T-helper 1 cell treated with Interleukin-12 subunit alpha and Interleukin-12 subunit beta and Interleukin-4 antibody, amounts not matched to agents 30 μg/mL and 1 μg/mL, for 36 hours (primary cell): ENCODE measurements at regions not wholly inside any gene's neighbourhood (a gene's known extent, or its start where the extent isn't known, plus 50 kb on each side); places are given as distances from the start of the nearest gene placed in this dataset.
"Not testable (repeated sequence)": the region's sequence is repeated elsewhere in the genome, so short reads cannot be mapped to it uniquely, and the experiment has no call there.

ENCODE experiments used
- H3K27ac Mint-ChIP-seq: one replicate; pipeline ENCODE4 v1.8.0; 2021; ENCODE audit warnings: mild to moderate bottlenecking, mixed read lengths
- H3K27me3 Mint-ChIP-seq: one replicate; pipeline ENCODE4 v1.8.0; 2021; ENCODE audit warnings: low read depth, mixed read lengths
- H3K36me3 Mint-ChIP-seq: one replicate; pipeline ENCODE4 v1.8.0; 2021; ENCODE audit warnings: low read depth, mixed read lengths
- H3K4me1 Mint-ChIP-seq: one replicate; pipeline ENCODE4 v1.8.0; 2021; ENCODE audit warnings: low read depth, mixed read lengths
- H3K4me3 Mint-ChIP-seq: one replicate; pipeline ENCODE4 v1.8.0; 2021; ENCODE audit warnings: mild to moderate bottlenecking, moderate library complexity, mixed read lengths
- H3K9me3 Mint-ChIP-seq: one replicate; pipeline ENCODE4 v1.8.0; 2021; ENCODE audit warnings: mixed read lengths

DNA sequence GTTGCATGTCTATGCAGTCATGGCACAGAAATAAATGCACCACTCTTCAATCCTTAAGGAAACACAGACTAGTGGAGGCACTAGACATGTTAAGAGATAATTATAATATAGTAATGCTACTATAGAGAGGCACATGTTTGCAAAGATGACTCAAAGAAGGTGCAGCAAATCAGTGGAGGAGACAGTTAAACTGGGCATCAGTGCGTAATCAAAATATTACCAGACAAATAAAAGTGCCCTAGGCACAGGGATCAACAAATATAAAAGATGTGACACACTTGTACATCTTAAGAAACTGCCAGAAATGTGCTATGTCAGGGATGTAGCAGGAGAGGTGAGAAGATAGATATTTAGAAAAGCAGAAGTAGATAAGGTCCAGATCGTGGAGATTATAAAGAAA lies 642.1 kb downstream of the SLCO4C1 start:
- Mint-ChIP-seq H3K4me1 (no peaks in the 10 kb centered on the region), H3K36me3 (no peaks in the 10 kb centered on the region), H3K27me3 (no peaks in the 10 kb centered on the region), H3K27ac (no peak overlapping the region), H3K9me3 (no peaks in the 10 kb centered on the region), H3K4me3 (no peak overlapping the region)

DNA sequence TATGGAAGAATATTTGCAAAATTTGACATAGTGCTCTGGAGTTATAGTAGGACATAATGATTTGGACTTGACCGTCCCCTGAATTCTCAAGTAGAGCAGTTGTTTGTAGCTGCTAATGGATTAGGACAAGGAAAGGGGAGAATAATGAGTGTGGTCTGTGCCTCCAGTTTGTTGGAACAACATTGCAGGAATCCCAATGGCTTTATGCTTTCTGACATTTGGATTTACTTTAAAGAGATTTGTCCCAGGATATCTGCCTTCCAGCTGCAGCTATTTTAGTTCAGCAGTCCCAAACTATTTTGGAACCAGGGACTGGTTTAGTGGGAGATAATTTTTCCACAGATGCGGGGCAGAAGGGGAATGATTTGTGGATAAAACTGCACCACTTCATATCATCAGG lies 648.2 kb downstream of the SLCO4C1 start:
- Mint-ChIP-seq H3K36me3 (no peaks in the 10 kb centered on the region), H3K4me3 (no peak overlapping the region), H3K4me1 (no peaks in the 10 kb centered on the region), H3K27me3 (no peaks in the 10 kb centered on the region), H3K9me3 (no peaks in the 10 kb centered on the region), H3K27ac (no peak overlapping the region)

DNA sequence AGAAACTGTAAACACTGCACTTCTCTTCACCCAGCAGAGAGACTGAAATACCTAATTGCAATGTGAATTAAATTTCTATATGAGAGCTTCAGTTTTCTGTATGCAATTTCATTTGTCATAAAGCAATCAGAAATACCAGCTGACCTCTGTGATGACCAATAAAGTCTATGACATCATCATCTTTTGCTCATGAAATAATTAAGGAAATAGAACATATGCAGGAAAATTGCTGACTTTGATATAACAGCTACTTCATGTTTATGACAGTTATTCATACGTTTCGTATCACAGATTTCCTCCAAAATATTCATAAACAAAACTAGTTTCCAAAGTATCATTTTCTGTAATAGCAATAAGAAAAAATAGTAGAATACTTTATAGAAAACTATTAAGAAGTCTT lies 652.3 kb downstream of the SLCO4C1 start:
- Mint-ChIP-seq H3K9me3 (no peaks in the 10 kb centered on the region), H3K27me3 (no peaks in the 10 kb centered on the region), H3K4me3 (no peak overlapping the region), H3K4me1 (no peaks in the 10 kb centered on the region), H3K27ac (no peak overlapping the region), H3K36me3 (no peaks in the 10 kb centered on the region)

DNA sequence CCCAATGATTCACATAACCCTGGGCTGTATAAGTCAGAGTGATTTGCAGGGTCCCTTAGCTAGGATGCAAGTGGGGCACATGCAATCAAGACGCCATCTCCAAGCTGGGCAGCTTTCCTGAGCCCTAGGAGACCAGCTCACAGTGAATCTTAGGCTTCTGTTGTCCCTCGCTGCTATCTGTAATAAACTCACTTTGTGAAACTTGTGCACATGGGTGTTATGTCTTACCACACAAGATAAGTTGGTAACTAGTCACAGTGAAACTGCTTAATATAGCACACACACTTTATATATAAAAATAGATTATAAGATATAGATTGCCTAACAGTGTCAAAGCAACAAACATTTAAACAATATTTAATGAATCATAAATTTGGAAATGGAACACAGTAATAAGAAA lies 658.5 kb downstream of the SLCO4C1 start:
- no peak overlapping the region for H3K4me3 Mint-ChIP-seq
- H3K27ac Mint-ChIP-seq, result no peak overlapping the region
- no peaks in the 10 kb centered on the region for H3K27me3 Mint-ChIP-seq
- H3K36me3 Mint-ChIP-seq, result no peaks in the 10 kb centered on the region
- no peaks in the 10 kb centered on the region for H3K9me3 Mint-ChIP-seq
- H3K4me1 Mint-ChIP-seq, result no peaks in the 10 kb centered on the region

DNA sequence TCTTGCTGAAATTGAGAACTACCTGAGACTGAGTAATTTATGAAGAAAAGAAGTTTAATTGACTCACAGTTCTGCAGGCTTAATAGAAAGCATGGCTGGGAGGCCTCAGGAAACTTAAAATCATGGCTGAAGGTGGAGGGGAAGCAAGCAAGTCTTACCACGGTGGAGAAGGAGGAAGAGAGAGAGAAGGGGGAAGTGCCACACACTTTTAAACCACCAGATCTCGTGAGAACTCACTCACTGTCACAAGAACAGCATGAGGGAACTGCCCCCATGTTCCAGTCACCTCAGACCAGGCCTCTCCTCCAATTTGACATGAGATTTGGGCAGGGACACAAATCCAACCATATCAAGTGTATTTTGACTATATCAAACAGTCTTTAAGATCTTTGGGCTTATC lies 668.3 kb downstream of the SLCO4C1 start:
- H3K4me3 Mint-ChIP-seq, H3K36me3 Mint-ChIP-seq, H3K9me3 Mint-ChIP-seq, H3K4me1 Mint-ChIP-seq, H3K27me3 Mint-ChIP-seq, H3K27ac Mint-ChIP-seq: not testable (repeated sequence)

DNA sequence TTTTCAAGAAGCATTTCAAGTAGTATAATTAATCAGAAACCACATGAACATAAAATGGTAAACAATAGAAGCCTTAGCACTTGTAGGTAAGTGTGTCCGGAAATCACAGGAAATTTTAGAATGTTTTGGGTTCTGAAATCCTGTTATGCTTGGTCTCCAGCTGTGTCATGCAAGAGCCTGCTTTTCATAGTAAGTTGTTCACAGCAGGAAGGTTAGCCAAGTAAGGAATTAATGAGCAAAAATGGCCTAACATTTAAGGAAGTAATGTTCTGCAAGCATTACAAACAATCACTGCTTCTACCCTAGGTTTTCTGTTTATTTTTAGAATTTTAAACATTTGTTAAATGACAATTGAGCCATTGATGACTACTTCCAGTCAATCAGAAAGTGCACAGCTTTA lies 669.5 kb downstream of the SLCO4C1 start:
- Mint-ChIP-seq H3K36me3 (no peaks in the 10 kb centered on the region), H3K27me3 (no peaks in the 10 kb centered on the region), H3K4me3 (no peak overlapping the region), H3K27ac (no peak overlapping the region), H3K4me1 (no peaks in the 10 kb centered on the region), H3K9me3 (no peaks in the 10 kb centered on the region)

DNA sequence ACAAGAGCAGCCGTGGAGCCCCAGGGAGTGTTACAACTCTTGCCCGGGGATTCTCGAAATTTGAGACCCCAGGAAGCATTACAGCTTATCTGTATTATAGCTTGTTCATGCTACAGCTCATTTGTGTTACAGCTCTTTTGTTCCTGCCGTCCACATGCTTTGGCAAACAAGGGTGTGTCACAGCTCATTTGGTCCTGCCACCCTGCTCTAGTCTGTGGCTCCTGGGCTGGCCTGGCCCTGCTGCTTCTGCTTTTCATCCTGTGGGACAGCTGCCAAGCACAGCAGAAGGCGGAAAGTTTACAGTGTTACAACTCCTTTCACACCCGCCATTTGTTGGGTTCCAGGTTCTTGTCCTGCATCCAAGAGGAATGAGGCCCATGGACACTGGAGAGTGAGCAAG lies 685.0 kb downstream of the SLCO4C1 start:
- no peak overlapping the region for H3K27ac Mint-ChIP-seq
- H3K4me1 Mint-ChIP-seq, result no peaks in the 10 kb centered on the region
- no peaks in the 10 kb centered on the region for H3K27me3 Mint-ChIP-seq
- no peaks in the 10 kb centered on the region for H3K36me3 Mint-ChIP-seq
- H3K4me3 Mint-ChIP-seq, result no peak overlapping the region
- no peaks in the 10 kb centered on the region for H3K9me3 Mint-ChIP-seq

DNA sequence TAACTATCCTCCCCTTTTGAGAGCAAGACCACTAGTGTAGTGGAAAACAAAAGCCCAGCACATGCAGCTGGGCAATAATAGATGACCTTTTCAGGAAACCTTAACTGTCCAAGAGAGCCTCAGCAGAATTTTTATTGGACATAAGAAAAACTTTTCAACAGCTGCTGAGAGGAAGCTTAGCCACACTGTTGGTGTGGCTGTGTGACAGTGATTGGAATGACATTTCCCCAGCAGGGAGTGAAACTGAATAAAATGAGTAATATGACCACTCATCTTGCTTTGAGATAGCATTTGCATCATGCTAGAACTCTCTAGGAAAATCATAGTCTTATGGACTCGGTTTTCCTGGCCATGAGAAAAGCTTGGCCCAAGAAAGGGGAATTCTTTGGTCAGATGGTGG lies 687.8 kb downstream of the SLCO4C1 start:
- H3K9me3 Mint-ChIP-seq, result no peaks in the 10 kb centered on the region
- H3K4me1 Mint-ChIP-seq, result no peaks in the 10 kb centered on the region
- H3K27me3 Mint-ChIP-seq, result no peaks in the 10 kb centered on the region
- no peak overlapping the region for H3K27ac Mint-ChIP-seq
- H3K36me3 Mint-ChIP-seq, result no peaks in the 10 kb centered on the region
- H3K4me3 Mint-ChIP-seq, result no peak overlapping the region

DNA sequence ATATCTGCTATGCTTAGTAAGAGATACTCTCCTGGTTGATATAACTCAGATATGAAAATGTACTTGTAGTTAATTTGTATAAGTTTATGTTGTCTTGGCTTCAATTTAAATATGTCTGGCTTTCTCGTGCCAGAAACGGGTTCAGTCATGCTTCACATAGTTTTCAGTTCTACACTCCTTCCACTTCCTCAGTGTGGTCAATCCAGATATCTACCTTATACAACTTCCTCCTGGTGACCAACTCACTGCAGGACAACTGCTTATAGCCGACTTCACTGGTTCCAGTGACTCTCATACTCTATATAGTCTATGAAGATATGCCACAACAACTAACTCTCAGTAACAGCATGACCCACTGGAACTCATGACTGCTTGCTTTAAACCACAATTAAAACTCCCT lies 690.4 kb downstream of the SLCO4C1 start:
- H3K27me3 Mint-ChIP-seq, result no peaks in the 10 kb centered on the region
- H3K4me3 Mint-ChIP-seq, result no peak overlapping the region
- H3K36me3 Mint-ChIP-seq, result no peaks in the 10 kb centered on the region
- H3K27ac Mint-ChIP-seq, result no peak overlapping the region
- no peaks in the 10 kb centered on the region for H3K4me1 Mint-ChIP-seq
- H3K9me3 Mint-ChIP-seq, result no peaks in the 10 kb centered on the region

DNA sequence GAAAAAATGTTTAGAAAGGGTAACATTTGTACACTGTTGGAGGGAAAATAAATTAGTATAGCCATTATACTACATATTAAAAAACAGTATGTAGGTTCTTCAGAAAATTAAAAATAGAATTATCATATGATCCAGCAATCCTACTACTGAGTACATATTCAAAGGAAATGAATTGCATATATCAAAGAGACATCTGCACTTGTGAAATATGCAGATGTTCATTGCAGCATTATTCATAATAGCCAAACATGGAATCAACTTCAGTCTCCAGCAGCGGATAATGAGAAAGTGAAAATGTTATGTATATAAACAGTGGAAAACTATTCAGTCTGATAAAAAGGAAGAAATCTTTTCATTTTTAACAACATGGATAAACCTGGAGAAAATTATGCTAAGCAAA lies 695.5 kb downstream of the SLCO4C1 start:
- no peaks in the 10 kb centered on the region for H3K27me3 Mint-ChIP-seq
- no peak overlapping the region for H3K4me3 Mint-ChIP-seq
- H3K9me3 Mint-ChIP-seq, result no peaks in the 10 kb centered on the region
- H3K27ac Mint-ChIP-seq, result no peak overlapping the region
- H3K36me3 Mint-ChIP-seq, result no peaks in the 10 kb centered on the region
- no peaks in the 10 kb centered on the region for H3K4me1 Mint-ChIP-seq

DNA sequence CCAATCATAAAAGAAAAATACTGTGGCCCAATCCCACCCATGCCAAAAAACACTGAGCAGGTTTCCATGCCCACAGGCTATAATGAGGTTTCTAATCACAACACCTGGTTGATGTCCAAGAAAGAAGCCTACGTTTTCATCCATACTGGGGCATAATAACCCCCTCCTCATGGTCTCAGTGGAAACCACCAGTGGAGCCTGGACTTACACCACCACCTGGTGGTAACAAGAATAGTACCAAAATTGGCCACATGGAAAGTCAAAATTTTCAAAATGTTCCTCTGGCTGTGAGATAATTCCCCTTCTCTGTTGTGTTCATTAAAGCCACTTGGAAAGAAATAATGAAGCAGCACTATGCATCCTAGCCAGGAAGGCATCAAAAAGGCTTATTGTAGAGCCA lies 687.3 kb upstream of the ST8SIA4 start:
- H3K4me3 Mint-ChIP-seq, result no peak overlapping the region
- H3K27me3 Mint-ChIP-seq, result no peaks in the 10 kb centered on the region
- H3K9me3 Mint-ChIP-seq, result peaks cover 3% of the 10 kb centered on the region
- H3K4me1 Mint-ChIP-seq, result no peaks in the 10 kb centered on the region
- H3K27ac Mint-ChIP-seq, result no peak overlapping the region
- H3K36me3 Mint-ChIP-seq, result no peaks in the 10 kb centered on the region

DNA sequence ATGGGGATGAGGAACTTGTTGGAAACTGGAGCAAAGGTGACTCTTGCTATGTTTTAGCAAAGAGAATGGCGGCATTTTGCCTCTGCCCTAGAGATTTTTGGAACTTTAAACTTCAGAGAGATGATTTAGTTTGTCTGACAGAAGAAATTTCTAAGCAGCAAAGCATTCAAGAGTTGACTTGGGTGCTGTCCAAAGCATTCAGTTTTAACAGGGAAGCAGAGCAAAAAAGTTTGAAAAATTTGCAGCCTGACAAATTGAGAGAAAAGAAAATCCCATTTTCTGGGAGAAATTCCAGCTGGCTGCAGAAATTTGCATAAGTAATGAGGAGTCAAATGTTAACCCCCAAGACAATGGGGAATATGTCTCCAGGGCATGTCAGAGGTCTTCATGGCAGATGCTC lies 682.3 kb upstream of the ST8SIA4 start:
- Mint-ChIP-seq H3K4me3 (no peak overlapping the region), H3K9me3 (peaks cover 3% of the 10 kb centered on the region), H3K27me3 (no peaks in the 10 kb centered on the region), H3K4me1 (no peaks in the 10 kb centered on the region), H3K27ac (no peak overlapping the region), H3K36me3 (no peaks in the 10 kb centered on the region)

DNA sequence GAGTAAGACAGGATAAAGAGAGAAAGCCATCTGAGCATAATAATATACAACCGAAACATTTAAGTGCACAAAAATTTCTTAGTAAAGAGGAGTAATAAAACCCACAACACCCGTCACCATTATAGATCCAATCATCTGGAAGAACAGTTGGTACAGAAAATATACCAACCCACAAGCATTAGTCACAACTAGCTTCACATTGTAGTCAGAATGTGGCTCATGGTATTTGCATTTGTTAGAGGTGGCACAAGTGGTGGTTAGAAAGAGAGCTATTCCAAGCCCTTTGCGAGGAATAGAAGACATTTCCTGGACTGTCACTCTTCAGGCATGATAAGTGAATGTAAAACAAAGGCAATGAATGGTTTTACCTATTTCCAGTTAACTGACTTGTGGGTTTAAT lies 677.5 kb upstream of the ST8SIA4 start:
- Mint-ChIP-seq H3K27ac (no peak overlapping the region), H3K27me3 (no peaks in the 10 kb centered on the region), H3K4me1 (no peaks in the 10 kb centered on the region), H3K36me3 (no peaks in the 10 kb centered on the region), H3K4me3 (no peak overlapping the region), H3K9me3 (no peaks in the 10 kb centered on the region)

DNA sequence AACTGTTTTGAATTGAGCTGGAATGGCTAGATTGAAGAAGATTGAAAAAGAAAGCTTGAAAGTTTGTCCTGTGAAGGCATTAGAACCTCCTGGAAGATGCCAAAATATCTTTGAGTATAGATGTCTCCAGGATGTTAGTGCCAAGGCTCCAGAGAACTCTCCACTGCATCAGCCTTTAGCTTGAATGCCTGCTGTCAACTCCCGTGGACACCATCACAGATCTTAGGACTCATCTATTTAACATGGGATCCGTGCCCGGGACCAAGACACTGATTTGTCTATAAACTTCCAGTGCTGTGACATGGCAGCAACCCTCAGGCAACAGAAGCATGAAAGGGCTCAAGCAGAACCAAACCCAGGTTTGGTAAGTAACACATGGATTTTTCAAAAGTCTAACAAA lies 670.9 kb upstream of the ST8SIA4 start:
- no peaks in the 10 kb centered on the region for H3K9me3 Mint-ChIP-seq
- no peak overlapping the region for H3K4me3 Mint-ChIP-seq
- H3K4me1 Mint-ChIP-seq, result no peaks in the 10 kb centered on the region
- H3K36me3 Mint-ChIP-seq, result no peaks in the 10 kb centered on the region
- H3K27me3 Mint-ChIP-seq, result no peaks in the 10 kb centered on the region
- no peak overlapping the region for H3K27ac Mint-ChIP-seq

DNA sequence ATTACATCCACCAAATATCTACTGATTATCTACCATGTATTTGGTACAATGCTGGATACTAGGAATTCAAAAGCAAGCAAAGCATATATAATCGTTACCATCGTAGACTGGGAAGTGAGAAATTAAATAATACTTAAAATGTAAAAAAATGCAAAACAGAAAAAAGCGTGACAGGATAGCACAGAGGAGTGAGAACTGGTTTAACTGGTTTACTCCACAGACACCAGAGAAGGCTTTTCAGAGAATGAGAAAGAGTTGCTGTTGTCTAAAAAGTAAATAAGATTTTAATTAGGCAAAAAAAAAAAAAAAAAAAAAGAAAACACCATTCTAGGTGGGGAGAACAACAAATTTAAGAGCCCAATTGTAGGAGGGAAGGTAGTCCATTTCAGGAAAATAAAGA lies 657.9 kb upstream of the ST8SIA4 start:
- no peak overlapping the region for H3K27ac Mint-ChIP-seq
- no peak overlapping the region for H3K4me3 Mint-ChIP-seq
- peaks cover 6% of the 10 kb centered on the region for H3K9me3 Mint-ChIP-seq
- no peaks in the 10 kb centered on the region for H3K27me3 Mint-ChIP-seq
- no peaks in the 10 kb centered on the region for H3K36me3 Mint-ChIP-seq
- no peaks in the 10 kb centered on the region for H3K4me1 Mint-ChIP-seq

DNA sequence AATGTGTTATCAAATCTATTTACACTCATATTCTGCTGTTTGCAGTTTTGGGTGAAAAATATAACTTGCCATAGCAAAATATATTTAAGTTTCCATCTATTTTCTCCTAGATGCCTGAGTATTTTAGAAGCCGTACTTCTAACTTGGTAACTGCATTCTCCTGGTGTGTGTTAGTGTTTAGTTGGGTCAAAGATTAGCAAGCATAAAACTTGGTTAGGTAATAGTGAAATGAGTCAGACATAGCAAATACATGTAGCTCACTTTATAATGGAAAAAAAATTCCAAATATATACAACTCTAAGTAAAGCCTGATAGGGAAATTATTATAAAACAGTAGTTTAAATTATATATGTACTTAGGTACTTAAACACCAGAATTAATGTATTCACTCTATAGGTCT lies 640.7 kb upstream of the ST8SIA4 start:
- H3K27ac Mint-ChIP-seq, result no peak overlapping the region
- H3K4me3 Mint-ChIP-seq, result no peak overlapping the region
- no peaks in the 10 kb centered on the region for H3K4me1 Mint-ChIP-seq
- no peaks in the 10 kb centered on the region for H3K27me3 Mint-ChIP-seq
- no peaks in the 10 kb centered on the region for H3K36me3 Mint-ChIP-seq
- H3K9me3 Mint-ChIP-seq, result no peaks in the 10 kb centered on the region
